GM19467 (cell line): ENCODE measurements at regions not wholly inside any gene's neighbourhood (a gene's known extent, or its start where the extent isn't known, plus 50 kb on each side); places are given as distances from the start of the nearest gene placed in this dataset.
"Not testable (repeated sequence)": the region's sequence is repeated elsewhere in the genome, so short reads cannot be mapped to it uniquely, and the experiment has no call there.

Source experiments
- ATAC-seq: cut with Tn5 transposase; IDR thresholded peaks from one replicate; pipeline ENCODE4 v1.9.1; 2021; ENCODE audit warnings: mild to moderate bottlenecking, moderate library complexity; ENCODE audit not compliant: unreplicated experiment

GRCh38 chr7:41438705-41439514 lies 264.0 kb downstream of the INHBA start:
- no peak for ATAC-seq

- no peak for ATAC-seq
Measured at GRCh38 chr7:41437257-41438196, 265.4 kb downstream of the INHBA start.

- no peak for ATAC-seq
Measured at GRCh38 chr7:41436139-41436538, 266.8 kb downstream of the INHBA start.

- not testable (repeated sequence) for ATAC-seq
Measured at GRCh38 chr7:41435020-41435419, 267.9 kb downstream of the INHBA start.

- no peak for ATAC-seq
Measured at GRCh38 chr7:41431671-41432070, 271.2 kb downstream of the INHBA start.

- no peak for ATAC-seq
Measured at GRCh38 chr7:41428381-41428780, 274.5 kb downstream of the INHBA start.

GRCh38 chr7:41425926-41426325 lies 277.0 kb downstream of the INHBA start:
- ATAC-seq: no peak

- ATAC-seq: no peak
Measured at GRCh38 chr7:41421056-41421455, 281.8 kb downstream of the INHBA start.

GRCh38 chr7:41420421-41420820 lies 282.5 kb downstream of the INHBA start:
- ATAC-seq: no peak

GRCh38 chr7:41418337-41418736 lies 284.6 kb downstream of the INHBA start:
- no peak for ATAC-seq

- ATAC-seq: no peak
Measured at GRCh38 chr7:41416208-41416595, 286.7 kb downstream of the INHBA start.

- no peak for ATAC-seq
Measured at GRCh38 chr7:41415471-41416207, 287.3 kb downstream of the INHBA start.

- ATAC-seq: no peak
Measured at GRCh38 chr7:41415051-41415450, 287.8 kb downstream of the INHBA start.

- ATAC-seq: no peak
Measured at GRCh38 chr7:41404375-41405074, 298.4 kb downstream of the INHBA start.

GRCh38 chr7:41403291-41403690 lies 299.6 kb downstream of the INHBA start:
- ATAC-seq: no peak

- ATAC-seq: no peak
Measured at GRCh38 chr7:41401833-41402232, 301.1 kb downstream of the INHBA start.

- no peak for ATAC-seq
Measured at GRCh38 chr7:41399171-41399570, 303.7 kb downstream of the INHBA start.

GRCh38 chr7:41391818-41392217 lies 311.1 kb downstream of the INHBA start:
- ATAC-seq: no peak

- ATAC-seq: not testable (repeated sequence)
Measured at GRCh38 chr7:41388933-41389332, 314.0 kb downstream of the INHBA start.

- ATAC-seq: no peak
Measured at GRCh38 chr7:41385996-41386395, 316.9 kb downstream of the INHBA start.

- no peak for ATAC-seq
Measured at GRCh38 chr7:41384418-41384817, 318.5 kb downstream of the INHBA start.
